ENCODE measurements at regions not wholly inside any gene's neighbourhood (a gene's known extent, or its start where the extent isn't known, plus 50 kb on each side); places are given as distances from the start of the nearest gene placed in this dataset.

DNA sequence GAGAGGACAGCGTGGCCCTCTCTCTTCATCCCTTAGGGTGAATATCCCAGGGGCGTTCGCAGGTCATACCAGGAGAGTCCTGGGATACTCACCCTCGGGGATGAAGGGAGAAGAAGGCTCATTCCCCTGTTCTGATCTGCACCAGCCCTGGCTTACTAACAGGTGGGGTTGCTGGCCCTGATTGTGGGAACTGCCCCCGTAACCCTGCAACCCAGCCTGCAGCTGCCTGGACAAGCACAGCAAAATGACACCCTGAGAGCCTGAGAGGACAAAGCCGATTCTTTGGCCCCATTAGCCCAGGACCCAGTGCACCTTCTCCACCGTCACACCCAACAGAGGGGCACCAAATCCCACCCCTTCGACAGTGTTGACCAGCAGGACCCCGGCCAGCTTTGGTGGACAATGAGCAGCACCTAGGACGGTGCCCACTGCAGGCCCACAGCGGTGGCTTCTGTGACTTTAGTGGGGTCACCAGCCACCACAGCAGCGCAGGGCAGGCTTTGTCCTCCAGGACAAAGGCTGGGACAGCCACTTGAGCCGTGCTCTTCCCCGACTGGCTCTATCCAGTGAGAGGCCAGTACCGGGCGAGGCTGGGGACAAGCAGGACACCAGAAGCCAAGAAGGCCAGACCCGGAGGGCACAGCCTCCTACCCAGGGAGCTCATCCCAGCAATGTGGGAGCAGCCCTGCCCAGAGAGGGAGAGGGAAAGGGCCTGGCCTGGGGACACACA lies 98.5 kb upstream of the RTL6 start:
- Histone ChIP-seq H4K20me1 (ENCODE audit: insufficient read depth, low read length) (no peaks in the 10 kb centered on the region), H3K9ac (ENCODE audit: low read depth, low read length) (no peak overlapping the region), H3K4me2 (ENCODE audit: low read depth, low read length) (no peak overlapping the region), H3K14ac (replicated peaks; ENCODE audit: low read depth, low read length) (no peak overlapping the region), H3K79me1 (ENCODE audit: low read depth in 1 of 2, low read length in 2 of 2) (no peaks in the 10 kb centered on the region), H3K36me3 (ENCODE audit: control insufficient read depth, insufficient read depth, low read length) (no peaks in the 10 kb centered on the region), H3K18ac (ENCODE audit: low read depth, low read length) (no peak overlapping the region), H4K5ac (ENCODE audit: low read depth, low read length) (no peak overlapping the region), H3K23ac (ENCODE audit: low read depth, low read length) (no peak overlapping the region; the same call in 1 of the 2 replicates), H2BK15ac (ENCODE audit: low read depth, low read length) (no peak overlapping the region), H3K27ac (ENCODE audit: insufficient read depth, low read length) (no peak overlapping the region), H3K9me1 (ENCODE audit: insufficient read depth, low read length) (no peaks in the 10 kb centered on the region), H2BK20ac (ENCODE audit: low read depth, low read length) (no peak overlapping the region), H2BK120ac (ENCODE audit: low read depth, low read length) (no peak overlapping the region), H2AK5ac (ENCODE audit: low read depth, low read length) (0 out of 2 replicates have a peak overlapping the region, but pooled peaks have one; percentile 8), H3K56ac (ENCODE audit: extremely low read depth, insufficient read depth, low read length) (no peak overlapping the region), H2AFZ (replicated peaks; ENCODE audit: low read length, poor library complexity) (no peak overlapping the region), H2BK5ac (ENCODE audit: low read depth, low read length, poor library complexity, severe bottlenecking) (no peak overlapping the region), H3K27me3 (ENCODE audit: control insufficient read depth, insufficient read depth, low read length) (peaks cover 2% of the 10 kb centered on the region; the same call in 1 of the 2 replicates), H4K8ac (ENCODE audit: low read depth in 2 of 2, low read length in 2 of 2) (no peak overlapping the region), H3K4ac (ENCODE audit: low read depth, low read length) (no peak overlapping the region), H2AK9ac (replicated peaks; ENCODE audit: low read depth, low read length, poor library complexity) (no peak overlapping the region), H3K4me3 (ENCODE audit: insufficient read depth, low read depth, low read length) (no peak overlapping the region), H3K4me1 (ENCODE audit: control insufficient read depth, insufficient read depth, low read length) (peaks cover 1% of the 10 kb centered on the region; the same call in 1 of the 2 replicates), H4K91ac (ENCODE audit: insufficient read depth, low read depth, low read length) (no peak overlapping the region), H3K9me3 (ENCODE audit: control insufficient read depth, insufficient read depth, low read length) (no peaks in the 10 kb centered on the region)
- ChIA-PET POLR2A (ENCODE audit: unreplicated experiment) (no interaction called here), CTCF (no interaction called here)
- BruUV-seq (replicated peaks): no TSS peak
- DNase-seq (no peak), ATAC-seq (ENCODE audit: low read depth) (no peak)
- 85% methylated on average over 9 of the region's 17 CpGs; no CpG with 5 or more reads in 1 of the 2 experiments for WGBS, 2 experiments (ENCODE audit: extremely low coverage in 2 of 2, insufficient read length in 1 of 2)
- TF ChIP-seq FOS (IDR thresholded peaks at IDR 0.05; ENCODE audit: low read depth, low read length): no peak
- no peak for TF ChIP-seq RCOR1 (IDR thresholded peaks at IDR 0.05; ENCODE audit: insufficient replicate concordance, low read length)
- TF ChIP-seq CEBPB (IDR thresholded peaks at IDR 0.05; ENCODE audit: low read depth, low read length): no peak
- no peak for TF ChIP-seq SMC3 (IDR thresholded peaks at IDR 0.05; ENCODE audit: low read depth, low read length)
- no peak for TF ChIP-seq MXI1 (IDR thresholded peaks at IDR 0.05; ENCODE audit: borderline replicate concordance, low read depth, low read length)
- no peak for TF ChIP-seq CTCF (conservative IDR thresholded peaks at IDR 0.05; ENCODE audit: low read depth, low read length)
- no peak for TF ChIP-seq BHLHE40 (IDR thresholded peaks at IDR 0.05; ENCODE audit: low read depth, low read length)
- TF ChIP-seq, protein P1, sequence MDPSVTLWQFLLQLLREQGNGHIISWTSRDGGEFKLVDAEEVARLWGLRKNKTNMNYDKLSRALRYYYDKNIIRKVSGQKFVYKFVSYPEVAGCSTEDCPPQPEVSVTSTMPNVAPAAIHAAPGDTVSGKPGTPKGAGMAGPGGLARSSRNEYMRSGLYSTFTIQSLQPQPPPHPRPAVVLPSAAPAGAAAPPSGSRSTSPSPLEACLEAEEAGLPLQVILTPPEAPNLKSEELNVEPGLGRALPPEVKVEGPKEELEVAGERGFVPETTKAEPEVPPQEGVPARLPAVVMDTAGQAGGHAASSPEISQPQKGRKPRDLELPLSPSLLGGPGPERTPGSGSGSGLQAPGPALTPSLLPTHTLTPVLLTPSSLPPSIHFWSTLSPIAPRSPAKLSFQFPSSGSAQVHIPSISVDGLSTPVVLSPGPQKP (IDR thresholded peaks at IDR 0.05; ENCODE audit: borderline replicate concordance, low read depth, low read length): no peak
- no peak for TF ChIP-seq RAD21 (IDR thresholded peaks at IDR 0.05; ENCODE audit: low read length)
- TF ChIP-seq, protein P2, sequence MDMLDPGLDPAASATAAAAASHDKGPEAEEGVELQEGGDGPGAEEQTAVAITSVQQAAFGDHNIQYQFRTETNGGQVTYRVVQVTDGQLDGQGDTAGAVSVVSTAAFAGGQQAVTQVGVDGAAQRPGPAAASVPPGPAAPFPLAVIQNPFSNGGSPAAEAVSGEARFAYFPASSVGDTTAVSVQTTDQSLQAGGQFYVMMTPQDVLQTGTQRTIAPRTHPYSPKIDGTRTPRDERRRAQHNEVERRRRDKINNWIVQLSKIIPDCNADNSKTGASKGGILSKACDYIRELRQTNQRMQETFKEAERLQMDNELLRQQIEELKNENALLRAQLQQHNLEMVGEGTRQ (IDR thresholded peaks at IDR 0.05; ENCODE audit: low read depth, low read length): no peak
- no peak for TF ChIP-seq RFX5 (IDR thresholded peaks at IDR 0.05; ENCODE audit: low read depth, low read length)
- TF ChIP-seq MAFK (IDR thresholded peaks at IDR 0.05; ENCODE audit: low read depth, low read length): no peak
- TF ChIP-seq NFE2L2 (IDR thresholded peaks at IDR 0.05; ENCODE audit: low read depth, low read length): no peak
- no peak for TF ChIP-seq POLR2A (IDR thresholded peaks at IDR 0.05; ENCODE audit: low read depth, low read length)
- TF ChIP-seq MAZ (IDR thresholded peaks at IDR 0.05; ENCODE audit: borderline replicate concordance, low read depth, low read length): no peak
- in situ Hi-C loops (cut with MboI; ENCODE audit: low sequenced_read_pairs) (no loop called here), dilution Hi-C loops (cut with HindIII; ENCODE audit: low sequenced_read_pairs, unreplicated experiment) (no loop called here), intact Hi-C loops (cut with micrococcal nuclease) (no loop called here)
